Osteoblast (primary cell): ENCODE measurements at regions not wholly inside any gene's neighbourhood (a gene's known extent, or its start where the extent isn't known, plus 50 kb on each side); places are given as distances from the start of the nearest gene placed in this dataset.
A peak's percentile ranks its signal among the peaks of the same experiment; 100 is the strongest.

ENCODE experiments used
- DNase-seq: peaks from one replicate; pipeline ENCODE4 v3.0.0; 2011; ENCODE audit warnings: low spot score, mixed read lengths; ENCODE audit not compliant: insufficient read length; ENCODE audit errors: missing footprints
- H2AFZ ChIP-seq: 2 replicates; pipeline ENCODE4 v1.6.0; 2011; ENCODE audit warnings: mild to moderate bottlenecking, low read length
- H3K27ac ChIP-seq: 2 replicates; pipeline ENCODE4 v1.5.1; 2011; ENCODE audit warnings: mild to moderate bottlenecking, low read depth, low read length, moderate library complexity
- H3K27me3 ChIP-seq: 2 replicates; pipeline ENCODE4 v1.6.0; 2012; ENCODE audit warnings: mild to moderate bottlenecking, control low read depth, inconsistent platforms, low read length, moderate library complexity; ENCODE audit not compliant: insufficient read depth
- H3K36me3 ChIP-seq: 2 replicates; pipeline ENCODE4 v1.5.1; 2011; ENCODE audit warnings: mild to moderate bottlenecking, low read length, control low read depth, moderate library complexity; ENCODE audit not compliant: insufficient read depth
- H3K4me1 ChIP-seq: 2 replicates; pipeline ENCODE4 v1.5.1; 2011; ENCODE audit warnings: mild to moderate bottlenecking, low read length, control low read depth, moderate library complexity; ENCODE audit not compliant: insufficient read depth
- H3K4me2 ChIP-seq: 2 replicates; pipeline ENCODE4 v1.6.0; 2011; ENCODE audit warnings: mild to moderate bottlenecking, low read length; ENCODE audit not compliant: insufficient read depth
- H3K4me3 ChIP-seq: fragments of 200-600 bp; sonication (generic); 3 replicates; pipeline ENCODE4 v1.5.1; 2012; ENCODE audit warnings: mild to moderate bottlenecking, low read length, inconsistent platforms; ENCODE audit not compliant: insufficient read depth
- H3K79me2 ChIP-seq: 2 replicates; pipeline ENCODE4 v1.6.0; 2012; ENCODE audit warnings: mild to moderate bottlenecking, low read length, control low read depth, inconsistent platforms; ENCODE audit not compliant: insufficient read depth
- H3K9me3 ChIP-seq: 2 replicates; pipeline ENCODE4 v1.5.1; 2011; ENCODE audit warnings: low read depth, low read length, control low read depth
- H4K20me1 ChIP-seq: 2 replicates; pipeline ENCODE4 v1.6.0; 2012; ENCODE audit warnings: mild to moderate bottlenecking, low read length, control low read depth; ENCODE audit not compliant: insufficient read depth
- CTCF ChIP-seq: IDR thresholded peaks from 2 replicates; pipeline ENCODE4 v1.5.1; 2011; ENCODE audit warnings: mild to moderate bottlenecking, low read depth, low read length, moderate library complexity; ENCODE audit errors: extremely low read depth

GRCh38 chr11:109326781-109327180, 95.2 kb upstream of the C11orf87 start:
- Histone ChIP-seq H3K4me3 (no peak overlapping the region), H3K27ac (no peak overlapping the region), H3K79me2 (no peaks in the 10 kb centered on the region), H3K36me3 (no peaks in the 10 kb centered on the region), H4K20me1 (no peaks in the 10 kb centered on the region), H3K27me3 (no peaks in the 10 kb centered on the region), H3K9me3 (no peaks in the 10 kb centered on the region), H3K4me1 (no peaks in the 10 kb centered on the region), H3K4me2 (no peak overlapping the region), H2AFZ (no peak overlapping the region)
- no peak for DNase-seq
- no peak for TF ChIP-seq CTCF

GRCh38 chr11:109329716-109330115, 92.3 kb upstream of the C11orf87 start:
- TF ChIP-seq CTCF = no peak
- DNase-seq = no peak
- no peaks in the 10 kb centered on the region for H4K20me1 ChIP-seq

GRCh38 chr11:109338131-109338530, 83.9 kb upstream of the C11orf87 start:
- Histone ChIP-seq H3K4me2 (no peak overlapping the region), H3K4me3 (no peak overlapping the region), H3K36me3 (no peaks in the 10 kb centered on the region), H3K27ac (no peak overlapping the region), H3K79me2 (no peaks in the 10 kb centered on the region), H3K9me3 (peaks cover 1% of the 10 kb centered on the region), H3K4me1 (no peaks in the 10 kb centered on the region), H4K20me1 (no peaks in the 10 kb centered on the region), H3K27me3 (no peaks in the 10 kb centered on the region), H2AFZ (no peak overlapping the region)
- peak; percentile 15 for DNase-seq
- no peak for TF ChIP-seq CTCF

More at GRCh38 chr11:109329716-109330115, 92.3 kb upstream of the C11orf87 start:
- Histone ChIP-seq H3K79me2 (no peaks in the 10 kb centered on the region), H3K4me3 (no peak overlapping the region), H2AFZ (no peak overlapping the region), H3K4me2 (no peak overlapping the region), H3K27ac (no peak overlapping the region), H3K9me3 (no peaks in the 10 kb centered on the region), H3K27me3 (no peaks in the 10 kb centered on the region), H3K36me3 (no peaks in the 10 kb centered on the region), H3K4me1 (no peaks in the 10 kb centered on the region)

GRCh38 chr11:109342261-109342660, 79.7 kb upstream of the C11orf87 start:
- TF ChIP-seq CTCF = no peak

More at GRCh38 chr11:109342261-109342660, 79.7 kb upstream of the C11orf87 start:
- Histone ChIP-seq H3K27ac (no peak overlapping the region), H3K79me2 (no peaks in the 10 kb centered on the region), H4K20me1 (no peaks in the 10 kb centered on the region), H3K4me3 (no peak overlapping the region), H3K36me3 (no peaks in the 10 kb centered on the region), H3K4me2 (no peak overlapping the region), H3K9me3 (peaks cover 1% of the 10 kb centered on the region), H3K4me1 (no peaks in the 10 kb centered on the region), H3K27me3 (no peaks in the 10 kb centered on the region), H2AFZ (no peak overlapping the region)
- no peak for DNase-seq
